ENCODE measurements at regions not wholly inside any gene's neighbourhood (a gene's known extent, or its start where the extent isn't known, plus 50 kb on each side); places are given as distances from the start of the nearest gene placed in this dataset.

DNA sequence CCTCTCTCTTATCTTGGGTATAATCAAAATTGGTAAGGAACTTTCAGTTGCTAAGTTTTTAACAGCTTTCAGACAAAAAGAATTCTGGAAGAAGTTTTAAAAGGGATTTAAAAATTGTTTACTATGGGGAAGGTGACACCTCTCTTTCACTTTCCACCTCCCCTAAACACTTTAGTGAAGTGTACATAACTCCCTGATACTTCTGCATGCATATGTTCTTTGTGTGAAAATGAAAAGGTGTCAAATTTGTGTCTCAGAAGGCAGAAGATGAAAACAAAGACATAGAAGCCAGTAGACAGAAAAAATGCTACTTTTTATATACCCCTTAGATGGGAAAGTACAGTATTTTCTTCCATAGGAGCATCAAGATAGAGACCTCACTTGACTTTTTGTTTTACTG is 117.8 kb downstream of the TMEM26 start:
- in situ Hi-C loops (cut with HindIII; ENCODE audit: low pct_ligation_motif_present, low sequenced_read_pairs), result no loop called here
- no peak overlapping the region for H3K27ac ChIP-seq
- DNase-seq, result no peak
- no peaks in the 10 kb centered on the region for H3K27me3 ChIP-seq (replicated peaks)
- TF ChIP-seq, protein P1, sequence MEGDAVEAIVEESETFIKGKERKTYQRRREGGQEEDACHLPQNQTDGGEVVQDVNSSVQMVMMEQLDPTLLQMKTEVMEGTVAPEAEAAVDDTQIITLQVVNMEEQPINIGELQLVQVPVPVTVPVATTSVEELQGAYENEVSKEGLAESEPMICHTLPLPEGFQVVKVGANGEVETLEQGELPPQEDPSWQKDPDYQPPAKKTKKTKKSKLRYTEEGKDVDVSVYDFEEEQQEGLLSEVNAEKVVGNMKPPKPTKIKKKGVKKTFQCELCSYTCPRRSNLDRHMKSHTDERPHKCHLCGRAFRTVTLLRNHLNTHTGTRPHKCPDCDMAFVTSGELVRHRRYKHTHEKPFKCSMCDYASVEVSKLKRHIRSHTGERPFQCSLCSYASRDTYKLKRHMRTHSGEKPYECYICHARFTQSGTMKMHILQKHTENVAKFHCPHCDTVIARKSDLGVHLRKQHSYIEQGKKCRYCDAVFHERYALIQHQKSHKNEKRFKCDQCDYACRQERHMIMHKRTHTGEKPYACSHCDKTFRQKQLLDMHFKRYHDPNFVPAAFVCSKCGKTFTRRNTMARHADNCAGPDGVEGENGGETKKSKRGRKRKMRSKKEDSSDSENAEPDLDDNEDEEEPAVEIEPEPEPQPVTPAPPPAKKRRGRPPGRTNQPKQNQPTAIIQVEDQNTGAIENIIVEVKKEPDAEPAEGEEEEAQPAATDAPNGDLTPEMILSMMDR (IDR thresholded peaks at IDR 0.05; ENCODE audit: low read depth, low read length, missing control alignments), result no peak
- H3K36me3 ChIP-seq (replicated peaks), result no peaks in the 10 kb centered on the region
- H3K4me3 ChIP-seq (ENCODE audit: low read depth, low read length), result no peak overlapping the region

- no peak overlapping the region for H3K4me3 ChIP-seq (ENCODE audit: low read depth, low read length)
- in situ Hi-C loops (cut with HindIII; ENCODE audit: low pct_ligation_motif_present, low sequenced_read_pairs), result no loop called here
- H3K27me3 ChIP-seq (replicated peaks), result no peaks in the 10 kb centered on the region
- H3K36me3 ChIP-seq (replicated peaks), result no peaks in the 10 kb centered on the region
- no peak for DNase-seq
- TF ChIP-seq, protein P1 (IDR thresholded peaks at IDR 0.05; ENCODE audit: low read depth, low read length, missing control alignments), result no peak
- no peak overlapping the region for H3K27ac ChIP-seq
Measured at GRCh38 chr10:61332581-61332980, 120.6 kb downstream of the TMEM26 start.

DNA sequence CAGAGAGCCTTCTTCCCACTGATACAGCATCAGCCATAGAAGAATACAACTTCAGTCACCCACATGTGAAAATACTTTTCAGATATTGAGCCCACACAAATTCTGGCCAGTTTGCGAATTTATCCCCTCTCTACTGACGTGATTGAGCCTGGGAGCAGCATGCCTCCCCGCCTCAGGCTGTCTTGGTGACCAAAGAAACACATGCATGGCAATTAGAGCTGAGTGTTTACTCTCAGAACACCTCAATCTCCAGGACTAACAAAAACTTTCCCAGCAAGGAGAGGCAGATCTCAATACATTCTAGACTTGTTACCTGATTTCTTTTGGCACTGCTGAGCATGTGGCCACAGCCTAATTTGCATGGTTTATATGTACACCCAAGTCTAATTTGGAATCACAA is 122.5 kb downstream of the TMEM26 start:
- TF ChIP-seq, protein P1 (IDR thresholded peaks at IDR 0.05; ENCODE audit: low read depth, low read length, missing control alignments), result no peak
- DNase-seq, result no peak
- no peaks in the 10 kb centered on the region for H3K27me3 ChIP-seq (replicated peaks)
- no peak overlapping the region for H3K4me3 ChIP-seq (ENCODE audit: low read depth, low read length)
- in situ Hi-C loops (cut with HindIII; ENCODE audit: low pct_ligation_motif_present, low sequenced_read_pairs), result no loop called here
- H3K27ac ChIP-seq, result no peak overlapping the region
- H3K36me3 ChIP-seq (replicated peaks), result no peaks in the 10 kb centered on the region

GRCh38 chr10:61329854-61330253 is 123.3 kb downstream of the TMEM26 start:
- no peak overlapping the region for H3K27ac ChIP-seq
- H3K4me3 ChIP-seq (ENCODE audit: low read depth, low read length), result no peak overlapping the region
- H3K36me3 ChIP-seq (replicated peaks), result no peaks in the 10 kb centered on the region
- H3K27me3 ChIP-seq (replicated peaks), result no peaks in the 10 kb centered on the region
- no peak for DNase-seq
- in situ Hi-C loops (cut with HindIII; ENCODE audit: low pct_ligation_motif_present, low sequenced_read_pairs), result no loop called here
- TF ChIP-seq, protein P1 (IDR thresholded peaks at IDR 0.05; ENCODE audit: low read depth, low read length, missing control alignments), result no peak

DNA sequence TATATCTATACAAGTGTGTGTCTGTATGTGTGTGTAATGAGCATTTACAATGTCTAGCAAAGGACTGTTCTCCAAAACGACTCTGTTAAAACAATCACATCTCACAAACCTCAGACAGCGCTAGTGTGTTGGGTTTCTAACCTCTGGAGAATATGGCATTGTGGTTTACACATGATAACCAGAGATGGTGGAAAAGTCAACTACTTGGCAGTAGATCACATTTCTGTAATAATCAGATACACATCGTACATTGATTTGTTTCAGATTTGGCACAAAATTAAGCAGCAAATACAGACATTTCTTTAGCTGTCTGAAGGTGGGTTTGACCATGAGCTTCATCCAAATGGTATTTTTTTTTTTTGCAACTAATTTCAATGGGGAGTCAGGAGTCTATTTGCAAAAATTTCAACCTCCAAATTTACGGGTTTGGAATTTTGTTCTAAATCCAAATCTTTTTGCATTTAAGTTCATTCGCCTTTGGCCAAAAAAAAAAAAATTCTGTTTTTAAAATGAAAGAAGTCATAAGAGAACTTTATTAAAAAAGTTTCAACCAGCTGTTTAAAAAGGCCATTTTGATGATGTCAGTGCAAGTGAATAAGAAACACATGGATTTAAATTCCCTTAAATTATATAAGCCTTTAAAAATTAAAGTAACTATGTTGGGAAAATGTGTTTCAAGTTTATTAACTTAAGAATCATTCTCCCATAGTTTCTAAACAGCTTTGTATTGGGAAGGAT is 127.8 kb downstream of the TMEM26 start:
- in situ Hi-C loops (cut with HindIII; ENCODE audit: low pct_ligation_motif_present, low sequenced_read_pairs), result no loop called here
- H3K27me3 ChIP-seq (replicated peaks), result no peaks in the 10 kb centered on the region
- no peak overlapping the region for H3K27ac ChIP-seq
- DNase-seq, result no peak
- H3K36me3 ChIP-seq (replicated peaks), result no peaks in the 10 kb centered on the region
- H3K4me3 ChIP-seq (ENCODE audit: low read depth, low read length), result no peak overlapping the region
- TF ChIP-seq, protein P1 (IDR thresholded peaks at IDR 0.05; ENCODE audit: low read depth, low read length, missing control alignments), result no peak

DNA sequence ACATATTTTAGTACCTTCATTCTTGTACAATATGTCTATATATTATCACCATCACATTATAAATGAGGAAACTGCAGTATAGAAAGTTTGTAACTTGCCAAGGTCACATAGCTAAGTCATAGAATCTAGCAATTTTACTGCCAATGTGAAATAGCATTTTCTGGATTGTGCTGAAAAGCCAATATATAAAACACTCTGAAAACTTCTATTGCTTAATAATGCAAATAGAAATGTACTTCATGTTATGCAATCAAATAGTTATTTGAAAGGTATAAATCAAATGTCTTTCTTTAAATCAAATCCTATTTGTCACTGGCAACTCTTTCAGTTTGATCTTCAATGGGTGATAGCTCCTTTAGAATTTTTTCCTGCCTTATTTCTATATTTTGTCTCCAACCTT is 129.5 kb downstream of the TMEM26 start:
- TF ChIP-seq, protein P1 (IDR thresholded peaks at IDR 0.05; ENCODE audit: low read depth, low read length, missing control alignments), result no peak
- H3K27ac ChIP-seq, result no peak overlapping the region
- no peak overlapping the region for H3K4me3 ChIP-seq (ENCODE audit: low read depth, low read length)
- H3K36me3 ChIP-seq (replicated peaks), result no peaks in the 10 kb centered on the region
- no peaks in the 10 kb centered on the region for H3K27me3 ChIP-seq (replicated peaks)
- in situ Hi-C loops (cut with HindIII; ENCODE audit: low pct_ligation_motif_present, low sequenced_read_pairs), result no loop called here
- DNase-seq, result no peak
